LNCAP (cell line): ENCODE measurements at regions not wholly inside any gene's neighbourhood (a gene's known extent, or its start where the extent isn't known, plus 50 kb on each side); places are given as distances from the start of the nearest gene placed in this dataset.

Experiments used
- TF ChIP-seq, protein P1 (sequence below): fragments of 450-650 bp; IDR thresholded peaks from 2 replicates; pipeline ENCODE4 v1.5.1; 2017; ENCODE audit warnings: mild to moderate bottlenecking

- TF ChIP-seq, protein P1, sequence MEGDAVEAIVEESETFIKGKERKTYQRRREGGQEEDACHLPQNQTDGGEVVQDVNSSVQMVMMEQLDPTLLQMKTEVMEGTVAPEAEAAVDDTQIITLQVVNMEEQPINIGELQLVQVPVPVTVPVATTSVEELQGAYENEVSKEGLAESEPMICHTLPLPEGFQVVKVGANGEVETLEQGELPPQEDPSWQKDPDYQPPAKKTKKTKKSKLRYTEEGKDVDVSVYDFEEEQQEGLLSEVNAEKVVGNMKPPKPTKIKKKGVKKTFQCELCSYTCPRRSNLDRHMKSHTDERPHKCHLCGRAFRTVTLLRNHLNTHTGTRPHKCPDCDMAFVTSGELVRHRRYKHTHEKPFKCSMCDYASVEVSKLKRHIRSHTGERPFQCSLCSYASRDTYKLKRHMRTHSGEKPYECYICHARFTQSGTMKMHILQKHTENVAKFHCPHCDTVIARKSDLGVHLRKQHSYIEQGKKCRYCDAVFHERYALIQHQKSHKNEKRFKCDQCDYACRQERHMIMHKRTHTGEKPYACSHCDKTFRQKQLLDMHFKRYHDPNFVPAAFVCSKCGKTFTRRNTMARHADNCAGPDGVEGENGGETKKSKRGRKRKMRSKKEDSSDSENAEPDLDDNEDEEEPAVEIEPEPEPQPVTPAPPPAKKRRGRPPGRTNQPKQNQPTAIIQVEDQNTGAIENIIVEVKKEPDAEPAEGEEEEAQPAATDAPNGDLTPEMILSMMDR = no peak
Measured at GRCh38 chr4:36523182-36523581, 241.8 kb downstream of the DTHD1 start.

DNA sequence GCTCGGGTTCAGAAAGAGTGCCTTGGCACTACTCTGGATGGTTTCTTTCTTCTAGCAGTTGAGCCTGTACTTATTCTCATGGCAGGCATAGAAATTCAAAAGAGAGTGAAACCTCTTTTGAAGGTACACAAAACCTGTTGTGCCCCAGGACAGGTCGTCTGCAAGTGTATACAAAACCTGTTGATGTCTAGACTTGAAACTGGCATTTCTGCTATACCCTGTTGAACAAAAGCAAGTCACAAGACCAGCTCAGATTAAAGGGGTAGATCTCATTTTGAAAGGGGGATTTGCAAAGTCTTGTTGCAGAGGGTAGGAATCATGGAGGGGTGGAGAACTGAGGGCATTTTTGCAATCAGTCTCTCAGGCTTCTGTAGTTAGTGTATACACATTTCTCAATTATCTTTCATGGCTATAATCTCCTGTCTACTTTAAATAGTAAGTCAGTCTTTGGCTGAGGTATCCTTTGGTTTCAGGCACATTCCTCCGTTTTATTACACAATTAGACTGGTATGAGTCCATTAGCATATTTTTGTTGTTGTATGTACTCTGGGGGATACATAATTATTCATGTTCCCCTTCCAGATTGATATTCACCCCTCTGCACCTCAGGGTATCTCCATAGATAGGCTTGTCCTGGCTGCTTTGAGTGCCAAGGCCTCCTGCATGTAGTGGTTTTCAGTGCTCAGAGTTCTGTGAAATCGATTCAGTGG lies 251.4 kb downstream of the DTHD1 start:
- TF ChIP-seq, protein P1 = no peak

- TF ChIP-seq, protein P1 = no peak
Measured at GRCh38 chr4:36533944-36534343, 252.5 kb downstream of the DTHD1 start.

DNA sequence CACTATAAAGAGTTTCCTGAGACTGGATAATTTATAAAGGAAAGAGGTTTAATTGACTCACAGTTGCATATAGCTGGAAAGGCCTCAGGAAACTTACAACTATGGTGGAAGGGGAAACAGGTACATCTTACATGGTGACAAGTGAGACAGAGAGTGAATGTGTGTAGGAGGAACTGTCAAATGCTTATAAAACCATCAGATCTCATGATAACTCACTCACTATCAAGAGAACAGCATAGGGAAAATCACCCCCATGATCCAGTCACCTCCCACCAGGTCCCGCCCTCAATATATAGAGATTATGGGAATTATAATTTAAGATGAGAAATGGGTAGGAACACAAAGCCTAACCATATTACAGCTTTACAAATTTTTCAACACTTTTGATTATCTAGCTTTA lies 266.0 kb downstream of the DTHD1 start:
- TF ChIP-seq, protein P1 = no peak

- TF ChIP-seq, protein P1 = no peak
Measured at GRCh38 chr4:36549252-36549651, 267.8 kb downstream of the DTHD1 start.

DNA sequence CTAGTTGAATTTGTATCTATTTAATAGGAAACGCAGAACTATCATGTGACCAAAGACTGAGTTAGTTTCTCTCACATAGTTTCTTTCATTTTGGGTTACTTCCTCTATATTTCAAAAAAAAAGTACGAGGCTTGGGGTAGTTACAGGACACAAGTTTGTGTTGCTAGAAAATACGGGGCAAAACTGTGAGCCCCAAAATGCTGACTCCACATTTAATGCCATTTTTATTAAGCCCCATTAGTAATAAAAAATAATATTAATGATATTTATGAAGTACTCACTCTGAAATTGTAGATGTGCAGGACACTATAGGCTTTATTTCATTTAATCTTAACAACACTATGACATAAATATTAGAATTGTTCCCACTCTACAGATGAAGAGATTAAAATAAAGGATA lies 268.6 kb downstream of the DTHD1 start:
- TF ChIP-seq, protein P1 = no peak

DNA sequence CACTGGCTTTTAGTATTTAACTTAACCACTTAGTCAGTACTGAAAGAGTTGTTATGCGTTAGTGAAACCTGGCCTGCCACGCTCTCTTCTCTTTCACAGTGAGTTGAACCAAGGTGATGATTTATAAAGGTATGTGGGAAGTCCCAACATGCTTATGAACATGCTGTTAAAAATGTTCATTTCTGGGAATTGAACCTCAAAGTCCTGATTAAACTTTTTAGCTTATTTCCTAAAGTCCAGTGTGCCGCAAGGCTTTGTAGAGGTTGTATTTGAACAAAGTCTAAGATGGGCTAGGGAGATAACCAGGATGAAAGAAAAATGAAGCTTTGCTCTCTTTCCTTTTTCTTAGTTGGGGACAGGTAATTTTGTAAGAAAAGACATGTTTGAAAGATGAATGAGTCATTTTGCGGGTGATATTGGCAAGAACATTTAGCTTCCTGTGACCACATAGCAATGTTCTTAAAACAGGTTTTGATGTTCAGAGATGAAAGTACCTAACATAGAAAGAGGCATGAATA lies 270.3 kb downstream of the DTHD1 start:
- TF ChIP-seq, protein P1 = no peak
